Fibroblast of skin of back (primary cell): ENCODE measurements at regions not wholly inside any gene's neighbourhood (a gene's known extent, or its start where the extent isn't known, plus 50 kb on each side); places are given as distances from the start of the nearest gene placed in this dataset.
"Not testable (repeated sequence)": the region's sequence is repeated elsewhere in the genome, so short reads cannot be mapped to it uniquely, and the experiment has no call there.

Experiments used
- DNase-seq: peaks from one replicate; pipeline ENCODE4 v3.0.0-alpha.2; 2013

GRCh38 chr6:60382771-60383170 is 1903.3 kb downstream of the KHDRBS2 start:
- not testable (repeated sequence) for DNase-seq

DNA sequence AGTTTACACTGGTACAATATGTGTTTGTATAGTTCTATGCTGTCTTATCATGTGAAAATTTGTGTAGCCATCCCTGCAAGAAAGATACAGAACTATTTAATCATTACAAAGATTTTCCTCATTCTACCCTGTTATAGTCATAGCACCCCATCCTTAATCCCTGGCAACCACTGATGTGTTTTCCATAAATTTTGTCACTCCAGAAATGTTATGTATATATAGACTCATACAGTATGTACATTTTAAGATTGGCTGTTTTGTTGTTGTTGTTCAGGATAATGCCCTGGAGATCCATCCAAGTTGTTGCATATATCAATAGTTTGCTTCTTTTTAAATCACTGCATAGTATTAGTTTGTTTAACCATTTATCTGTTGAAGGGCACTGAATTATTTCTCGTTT is 1911.9 kb downstream of the KHDRBS2 start:
- DNase-seq, result not testable (repeated sequence)

DNA sequence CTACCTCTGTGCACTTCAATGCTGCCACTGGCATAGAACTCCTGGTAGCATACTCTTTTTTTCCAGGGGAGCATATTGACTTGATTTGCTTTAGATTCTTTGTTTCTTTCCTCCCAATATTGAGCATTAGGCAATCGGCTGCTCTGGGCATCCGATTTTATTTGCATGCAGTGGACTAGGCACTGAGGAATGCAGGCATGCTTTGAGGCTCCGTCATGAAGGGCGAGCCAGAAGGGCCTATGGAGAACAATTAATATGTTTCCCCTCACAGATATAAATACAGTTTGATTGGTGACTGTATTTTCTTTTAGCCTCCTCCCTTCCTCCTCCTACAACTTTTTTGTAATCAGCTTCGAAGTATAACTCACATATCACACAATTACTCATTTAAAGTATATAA is 1918.2 kb downstream of the KHDRBS2 start:
- peak; percentile 7 for DNase-seq

DNA sequence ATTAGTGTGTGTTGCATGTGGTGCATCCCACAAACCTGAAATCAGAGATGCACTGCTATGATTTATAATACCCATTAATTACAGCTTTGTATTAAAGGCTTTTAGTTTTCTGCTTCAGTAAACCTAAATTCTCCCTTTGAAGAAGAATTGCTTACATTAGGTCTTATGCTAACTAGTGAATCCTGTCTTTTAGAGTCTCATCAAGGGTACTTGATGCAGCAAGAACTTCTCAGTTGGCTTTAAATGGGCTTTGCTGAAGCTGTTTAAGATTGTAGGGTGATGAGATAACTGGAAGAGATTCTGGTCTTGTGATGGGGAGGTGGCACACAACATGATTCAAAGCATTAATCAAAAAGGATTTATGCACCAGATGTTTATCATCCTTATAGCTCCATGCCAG is 1920.1 kb downstream of the KHDRBS2 start:
- DNase-seq, result not testable (repeated sequence)

GRCh38 chr6:60342411-60343008 is 1943.5 kb downstream of the KHDRBS2 start:
- not testable (repeated sequence) for DNase-seq

DNA sequence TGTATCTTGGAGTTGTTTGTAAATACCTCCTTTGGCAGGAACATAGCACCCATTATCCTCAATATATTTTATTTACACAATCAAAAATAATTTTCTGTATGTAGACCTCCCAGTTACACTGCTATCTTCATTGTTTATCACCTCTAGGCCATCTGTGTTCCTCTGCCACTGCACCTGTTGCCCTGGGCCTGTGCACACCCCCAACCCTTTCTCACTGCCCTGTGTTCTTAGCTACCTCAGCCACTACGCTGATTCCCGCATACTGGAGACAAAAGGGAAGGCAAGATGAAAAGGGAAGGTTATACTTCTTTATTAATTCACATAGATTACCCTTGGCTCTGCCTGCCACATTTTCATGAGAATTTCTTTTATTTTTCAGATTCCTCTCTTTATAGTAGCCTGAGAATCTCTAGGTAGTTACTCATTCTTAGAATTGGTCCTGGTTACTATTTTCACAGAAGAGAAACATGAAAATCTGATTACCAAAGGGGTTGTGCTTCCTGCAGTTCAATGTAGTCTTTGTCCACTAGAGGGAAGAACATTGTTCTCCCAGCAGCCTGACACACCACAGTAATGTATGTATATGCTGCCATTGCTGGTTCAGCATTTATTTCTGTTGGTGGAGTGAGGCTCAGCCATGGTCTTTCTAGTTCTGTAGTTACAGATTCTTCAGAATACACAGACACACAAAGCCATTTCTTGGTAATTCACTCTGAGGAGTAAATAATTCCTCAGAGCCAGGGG is 1947.5 kb downstream of the KHDRBS2 start:
- not testable (repeated sequence) for DNase-seq

GRCh38 chr6:60335124-60335523 is 1950.9 kb downstream of the KHDRBS2 start:
- not testable (repeated sequence) for DNase-seq

- DNase-seq, result not testable (repeated sequence)
These were observed 1952.3 kb downstream of the KHDRBS2 start for GRCh38 chr6:60333708-60334107.

DNA sequence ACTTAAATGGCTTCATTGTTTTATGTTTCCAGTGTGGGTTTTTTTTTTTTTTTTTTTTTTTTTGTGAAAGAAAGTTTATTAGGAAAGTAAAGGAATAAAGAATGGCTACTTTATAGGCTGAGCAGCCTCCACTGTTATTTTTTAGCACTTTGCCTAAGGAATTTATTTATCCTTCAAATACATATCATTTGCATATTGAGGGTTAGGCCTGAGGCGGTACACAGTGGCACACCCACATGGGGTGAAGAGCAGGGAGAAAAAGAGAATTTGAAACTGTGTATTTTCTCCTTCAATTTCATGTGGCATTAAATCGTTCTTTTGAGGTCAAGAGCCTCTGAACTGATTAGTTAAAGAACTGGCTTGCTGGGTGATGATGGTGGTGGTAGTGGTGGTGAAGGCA is 1977.1 kb downstream of the KHDRBS2 start:
- not testable (repeated sequence) for DNase-seq
